Lung (tissue), 11 donors: ENCODE measurements at regions not wholly inside any gene's neighbourhood (a gene's known extent, or its start where the extent isn't known, plus 50 kb on each side); places are given as distances from the start of the nearest gene placed in this dataset.

Experiments used
- ATAC-seq: fragments of 200-7000 bp; cut with Tn5 transposase; one replicate; pipeline ENCODE4 v1.9.1; 2020; ENCODE audit warnings: moderate number of reproducible peaks; ENCODE audit not compliant: insufficient read depth, low FRiP score
- DNase-seq, 3 donors: peaks; one replicate each; pipeline ENCODE4 v3.0.0-alpha.2; 2013 to 2017
- H3K27ac ChIP-seq, 2 donors: one replicate each; pipeline ENCODE4 v1.5.1; 2013; ENCODE audit warnings: mild to moderate bottlenecking in 2 of 2, moderate library complexity in 2 of 2, control low read depth in 1 of 2, inconsistent platforms in 1 of 2, low read depth in 1 of 2, low read length in 1 of 2
- H3K27me3 ChIP-seq, 3 donors: one replicate each; pipeline ENCODE4 v1.5.1; 2013; ENCODE audit warnings: low read length in 2 of 3; ENCODE audit not compliant: control insufficient read depth in 3 of 3, insufficient read depth in 3 of 3
- H3K36me3 ChIP-seq, 4 donors: one replicate each; pipeline ENCODE4 v1.5.1; 2013; ENCODE audit warnings: low read length in 4 of 4, mild to moderate bottlenecking in 1 of 4, moderate library complexity in 1 of 4; ENCODE audit not compliant: control insufficient read depth in 4 of 4, insufficient read depth in 4 of 4
- H3K4me1 ChIP-seq, 5 donors: one replicate each; pipeline ENCODE4 v1.5.1; 2013; ENCODE audit warnings: low read length in 5 of 5, mild to moderate bottlenecking in 2 of 5, moderate library complexity in 1 of 5; ENCODE audit not compliant: control insufficient read depth in 5 of 5, insufficient read depth in 5 of 5
- H3K4me3 ChIP-seq: one replicate; pipeline ENCODE4 v1.5.1; 2013; ENCODE audit warnings: mild to moderate bottlenecking, control low read depth, moderate library complexity
- H3K9ac ChIP-seq, 2 donors: one replicate each; pipeline ENCODE4 v1.5.1; 2013; ENCODE audit warnings: low read length in 2 of 2, control low read depth in 1 of 2; ENCODE audit not compliant: insufficient read depth in 1 of 2
- H3K9me3 ChIP-seq, 4 donors: one replicate each; pipeline ENCODE4 v1.5.1; 2013; ENCODE audit warnings: low read length in 3 of 4, mild to moderate bottlenecking in 1 of 4, moderate library complexity in 1 of 4; ENCODE audit not compliant: control insufficient read depth in 4 of 4, insufficient read depth in 3 of 4
- WGBS, 2 donors: extraction: QIAGEN DNeasy Blood & Tissue Kit; methylation state at CpG; one replicate each; pipeline ENCODE4 v1.1.7; 2013; 5-methylcytosine and 5-hydroxymethylcytosine counted together
- TF ChIP-seq, protein P1 (sequence below): IDR thresholded peaks from 2 replicates; pipeline ENCODE4 v1.5.1; 2012; ENCODE audit warnings: mild to moderate bottlenecking; ENCODE audit errors: control extremely low read depth, extremely low read depth
- donor health status: control.
- donor health status: control.
- donor health status: Bipolar disorder and iron deficiency.
- donor health status: healthy.
- donor health status: DM: yes; HTN: yes; CAD: no.

DNA sequence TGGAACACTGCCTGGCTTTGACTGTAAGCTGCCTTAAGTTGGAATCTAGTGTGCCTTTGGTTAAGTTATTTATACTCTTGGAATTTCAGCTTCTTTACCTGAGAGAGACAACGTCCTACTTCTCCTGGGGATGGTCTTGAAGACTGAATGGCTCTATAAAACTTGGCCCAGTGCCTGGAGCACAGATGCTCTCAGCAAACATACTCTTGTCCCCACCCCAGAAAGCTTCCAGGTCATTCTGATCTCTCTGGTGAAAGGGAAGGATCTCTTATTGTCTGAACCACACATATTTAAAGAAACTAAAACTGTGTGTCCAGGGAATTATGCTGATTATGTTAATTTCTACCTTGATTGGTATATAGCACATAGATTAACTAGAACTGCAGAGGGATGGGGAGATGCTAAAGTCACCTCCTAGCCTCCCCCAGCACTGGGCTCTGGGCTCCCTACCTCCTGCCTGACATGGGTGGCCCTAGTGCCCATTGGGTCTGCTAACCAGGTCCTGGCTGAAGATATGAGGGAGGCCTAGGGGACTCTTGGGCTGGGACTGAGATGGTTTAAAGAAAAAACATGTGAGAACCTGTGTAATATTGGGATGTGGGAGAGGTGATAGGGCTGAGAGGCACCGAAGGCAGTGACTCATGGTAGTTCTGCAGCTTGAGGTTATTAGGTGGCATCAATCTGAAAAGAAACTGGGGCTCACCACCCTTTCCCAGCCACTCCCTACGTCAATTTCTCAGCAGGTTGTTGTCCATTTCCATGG lies 171.0 kb downstream of the RPLP1 start:
- H3K4me3 ChIP-seq, result no peak overlapping the region
- H3K4me1 ChIP-seq, result no peaks in the 10 kb centered on the region
- H3K27me3 ChIP-seq, result no peaks in the 10 kb centered on the region
- ATAC-seq (no peak), DNase-seq (no peak)
- H3K27ac ChIP-seq, result no peak overlapping the region
- WGBS, 2 donors, result 84 to 88% methylated on average over 3 of the region's 3 CpGs
- TF ChIP-seq, protein P1, sequence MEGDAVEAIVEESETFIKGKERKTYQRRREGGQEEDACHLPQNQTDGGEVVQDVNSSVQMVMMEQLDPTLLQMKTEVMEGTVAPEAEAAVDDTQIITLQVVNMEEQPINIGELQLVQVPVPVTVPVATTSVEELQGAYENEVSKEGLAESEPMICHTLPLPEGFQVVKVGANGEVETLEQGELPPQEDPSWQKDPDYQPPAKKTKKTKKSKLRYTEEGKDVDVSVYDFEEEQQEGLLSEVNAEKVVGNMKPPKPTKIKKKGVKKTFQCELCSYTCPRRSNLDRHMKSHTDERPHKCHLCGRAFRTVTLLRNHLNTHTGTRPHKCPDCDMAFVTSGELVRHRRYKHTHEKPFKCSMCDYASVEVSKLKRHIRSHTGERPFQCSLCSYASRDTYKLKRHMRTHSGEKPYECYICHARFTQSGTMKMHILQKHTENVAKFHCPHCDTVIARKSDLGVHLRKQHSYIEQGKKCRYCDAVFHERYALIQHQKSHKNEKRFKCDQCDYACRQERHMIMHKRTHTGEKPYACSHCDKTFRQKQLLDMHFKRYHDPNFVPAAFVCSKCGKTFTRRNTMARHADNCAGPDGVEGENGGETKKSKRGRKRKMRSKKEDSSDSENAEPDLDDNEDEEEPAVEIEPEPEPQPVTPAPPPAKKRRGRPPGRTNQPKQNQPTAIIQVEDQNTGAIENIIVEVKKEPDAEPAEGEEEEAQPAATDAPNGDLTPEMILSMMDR, result no peak
- no peaks in the 10 kb centered on the region for H3K9me3 ChIP-seq
- H3K36me3 ChIP-seq, result no peaks in the 10 kb centered on the region
- H3K9ac ChIP-seq, result no peak overlapping the region

DNA sequence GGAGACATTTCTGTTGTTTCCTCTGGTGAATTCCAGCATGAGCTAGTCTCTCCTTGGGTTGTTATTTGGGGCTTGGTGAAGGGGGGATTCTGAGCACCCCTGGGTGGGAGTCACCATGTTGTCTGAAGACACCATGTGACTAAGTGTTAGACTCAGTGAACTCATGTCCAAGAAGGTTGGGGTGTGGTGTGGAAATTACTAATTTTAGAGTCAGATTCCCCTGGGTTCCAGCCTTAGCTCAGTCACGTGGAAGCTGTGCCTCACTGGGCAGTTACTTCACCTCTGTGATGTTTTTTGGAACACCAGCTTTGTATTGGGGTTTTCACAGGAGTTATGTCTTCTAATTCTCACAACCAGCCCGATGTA lies 171.5 kb downstream of the RPLP1 start:
- Histone ChIP-seq H3K9ac (no peak overlapping the region), H3K27me3 (no peaks in the 10 kb centered on the region), H3K27ac (no peak overlapping the region), H3K36me3 (no peaks in the 10 kb centered on the region), H3K4me3 (no peak overlapping the region), H3K4me1 (no peaks in the 10 kb centered on the region), H3K9me3 (no peaks in the 10 kb centered on the region)
- ATAC-seq, result no peak
- no peak for DNase-seq
- WGBS, 2 donors, result 44 to 57% methylated on average over 2 of the region's 2 CpGs
- TF ChIP-seq, protein P1, result no peak

DNA sequence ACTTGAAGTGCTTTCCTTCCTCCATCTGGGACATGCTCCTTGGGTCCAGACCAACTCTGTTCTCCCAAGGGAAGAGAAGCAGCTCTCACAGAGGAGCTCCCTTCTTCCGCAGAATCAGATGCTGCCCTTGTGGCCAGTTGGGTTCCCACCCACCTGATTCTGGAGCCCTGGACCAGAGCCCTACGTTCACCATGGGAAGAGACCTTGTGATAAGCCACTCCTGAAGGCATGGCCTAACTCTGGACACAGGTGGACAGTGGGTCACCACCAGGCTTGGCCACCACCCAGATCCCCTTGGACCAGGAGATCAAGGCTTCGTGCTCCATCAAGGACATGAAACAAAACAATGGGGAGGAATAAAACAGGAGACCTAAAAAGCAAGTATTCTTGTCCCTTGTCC lies 172.2 kb downstream of the RPLP1 start:
- Histone ChIP-seq H3K27me3 (no peaks in the 10 kb centered on the region), H3K9me3 (no peaks in the 10 kb centered on the region), H3K4me3 (no peak overlapping the region), H3K9ac (no peak overlapping the region), H3K36me3 (no peaks in the 10 kb centered on the region), H3K4me1 (no peaks in the 10 kb centered on the region), H3K27ac (no peak overlapping the region)
- TF ChIP-seq, protein P1, result no peak
- no peak for ATAC-seq
- DNase-seq, result no peak
- WGBS, 2 donors, result 93 to 94% methylated on average over 3 of the region's 3 CpGs

DNA sequence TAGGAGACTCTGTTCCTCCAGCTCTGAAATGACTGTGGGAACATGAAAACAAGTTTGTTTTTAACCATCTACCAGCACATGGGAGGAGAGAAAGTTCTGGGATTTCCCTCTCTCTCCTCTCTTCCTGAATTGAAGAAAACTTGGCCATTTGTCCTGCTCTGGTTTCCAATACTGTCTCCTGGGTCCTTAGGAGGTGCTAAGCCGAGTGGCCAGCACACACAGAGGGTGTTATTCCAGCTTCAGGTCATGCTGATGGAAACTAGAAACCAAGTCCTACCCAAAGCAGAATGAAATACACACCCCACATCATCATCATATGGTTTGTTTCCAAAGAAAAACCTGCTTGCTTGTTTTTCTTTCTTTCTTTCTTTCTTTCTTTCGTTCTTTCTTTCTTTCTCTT lies 172.7 kb downstream of the RPLP1 start:
- 51 to 95% methylated on average over 1 to 2 of the region's 2 CpGs for WGBS, 2 donors
- H3K4me3 ChIP-seq, result no peak overlapping the region

More for the DNA sequence above, 172.7 kb downstream of the RPLP1 start:
- DNase-seq (no peak), ATAC-seq (no peak)
- Histone ChIP-seq H3K27me3 (no peaks in the 10 kb centered on the region), H3K9ac (no peak overlapping the region), H3K9me3 (no peaks in the 10 kb centered on the region), H3K27ac (no peak overlapping the region), H3K4me1 (no peaks in the 10 kb centered on the region), H3K36me3 (no peaks in the 10 kb centered on the region)
- TF ChIP-seq, protein P1, result no peak
